GM12864 (cell line): ENCODE measurements at regions not wholly inside any gene's neighbourhood (a gene's known extent, or its start where the extent isn't known, plus 50 kb on each side); places are given as distances from the start of the nearest gene placed in this dataset.
A peak's percentile ranks its signal among the peaks of the same experiment; 100 is the strongest.

Experiments
- DNase-seq: peaks from one replicate; pipeline ENCODE4 v3.0.0-alpha.2; 2011; ENCODE audit warnings: low read depth
- H3K4me3 ChIP-seq: 2 replicates; pipeline ENCODE4 v1.5.1; 2011; ENCODE audit warnings: mild to moderate bottlenecking, low read depth, low read length, control low read depth
- CTCF ChIP-seq: IDR thresholded peaks from 2 replicates; pipeline ENCODE4 v1.5.1; 2011; ENCODE audit warnings: low read depth, mild to moderate bottlenecking, moderate library complexity, low read length, control low read depth, inconsistent platforms; ENCODE audit errors: missing control alignments

DNA sequence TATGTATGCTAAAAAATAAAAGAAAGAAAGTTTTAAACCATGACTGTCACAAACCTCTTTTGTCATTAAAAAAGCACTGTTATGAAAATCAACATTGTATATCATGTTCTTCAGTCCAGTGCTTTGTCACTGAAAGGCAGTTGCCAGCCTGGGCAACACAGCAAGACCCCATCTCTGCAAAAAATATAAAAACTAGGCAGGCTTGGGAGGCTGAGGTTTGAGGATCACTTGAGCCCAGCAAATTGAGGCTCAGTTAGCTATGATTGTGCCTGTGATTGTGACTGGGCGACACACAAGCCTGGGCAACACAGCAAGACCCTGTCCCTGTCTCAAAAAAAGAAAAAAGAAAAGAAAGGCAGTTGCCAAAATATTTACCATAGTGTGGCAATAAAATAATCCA lies 102.7 kb upstream of the NAP1L1 start:
- H3K4me3 ChIP-seq, result no peak overlapping the region
- no peak for TF ChIP-seq CTCF
- no peak for DNase-seq

DNA sequence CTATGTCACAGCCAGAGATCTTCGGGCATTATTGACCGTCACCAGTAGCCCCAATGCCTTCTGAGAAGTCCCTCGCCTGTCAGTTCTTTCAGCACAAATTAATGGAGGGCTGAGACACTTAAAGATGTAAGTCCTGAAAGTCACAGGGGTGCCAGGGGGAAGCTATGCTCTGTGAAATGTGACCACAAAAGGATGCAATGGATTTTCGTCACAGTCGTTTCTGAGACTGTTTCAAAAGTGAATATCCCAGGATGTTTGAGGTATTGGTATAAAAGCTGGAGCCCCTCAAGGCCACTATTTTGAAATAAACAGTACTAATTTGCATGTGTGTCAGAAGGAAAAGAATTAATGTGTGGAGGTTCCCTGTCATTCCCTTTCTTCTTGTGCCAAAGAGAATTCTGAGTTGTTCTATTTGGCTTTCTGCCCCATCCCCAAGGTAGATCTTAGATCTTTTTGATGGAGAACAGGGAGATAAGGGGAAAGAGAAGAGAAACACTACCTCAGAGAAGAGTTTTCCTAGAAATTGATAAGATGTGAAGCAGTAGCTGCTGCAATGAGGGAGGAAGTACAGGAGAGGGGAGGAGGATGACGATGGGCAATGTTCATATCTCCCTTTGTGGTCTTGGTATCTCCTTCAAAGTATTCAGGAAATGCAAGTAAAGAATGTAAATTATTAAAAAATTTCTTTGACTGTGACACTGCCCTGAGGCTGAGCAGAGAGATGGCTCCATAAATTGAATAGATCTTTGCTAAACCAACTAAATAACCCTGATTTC lies 101.8 kb upstream of the NAP1L1 start:
- TF ChIP-seq CTCF, result no peak
- no peak for DNase-seq
- no peak overlapping the region for H3K4me3 ChIP-seq

GRCh38 chr12:76183459-76184186 lies 99.1 kb upstream of the NAP1L1 start:
- no peak overlapping the region for H3K4me3 ChIP-seq
- no peak for TF ChIP-seq CTCF
- DNase-seq, result peak; percentile 70

GRCh38 chr12:76180401-76181277 lies 96.2 kb upstream of the NAP1L1 start:
- TF ChIP-seq CTCF, result peak; percentile 20
- no peak for DNase-seq
- no peak overlapping the region for H3K4me3 ChIP-seq

- no peak for TF ChIP-seq CTCF
- no peak overlapping the region for H3K4me3 ChIP-seq
- DNase-seq, result no peak
Observed at GRCh38 chr12:76178452-76178851, 94.0 kb upstream of the NAP1L1 start.

- DNase-seq, result no peak
- no peak overlapping the region for H3K4me3 ChIP-seq
- no peak for TF ChIP-seq CTCF
Observed at GRCh38 chr12:76177821-76178220, 93.3 kb upstream of the NAP1L1 start.
